Mucosa of descending colon (tissue), 3 donors: ENCODE measurements at regions not wholly inside any gene's neighbourhood (a gene's known extent, or its start where the extent isn't known, plus 50 kb on each side); places are given as distances from the start of the nearest gene placed in this dataset.

Source experiments
- ATAC-seq: fragments of 200-7000 bp; cut with Tn5 transposase; one replicate; pipeline ENCODE4 v1.9.1; 2020; ENCODE audit warnings: mild to moderate bottlenecking, moderate library complexity
- DNase-seq, 3 donors: peaks; one replicate each; pipeline ENCODE4 v3.0.0-alpha.2; 2020
- H3K36me3 ChIP-seq: fragments of 200-600 bp; one replicate; pipeline ENCODE4 v1.8.0; 2021; ENCODE audit warnings: low read depth, mild to moderate bottlenecking
- H3K4me1 ChIP-seq: fragments of 200-600 bp; one replicate; pipeline ENCODE4 v1.8.0; 2021; ENCODE audit warnings: low read depth, mild to moderate bottlenecking
- H3K4me3 ChIP-seq: fragments of 200-600 bp; one replicate; pipeline ENCODE4 v1.8.0; 2021; ENCODE audit warnings: mild to moderate bottlenecking
- H3K9me3 ChIP-seq: fragments of 200-600 bp; one replicate; pipeline ENCODE4 v1.8.0; 2021; ENCODE audit warnings: mild to moderate bottlenecking
- intact Hi-C, 2 donors: fragments of 100-400 bp; cut with DNase I in 1 of 2; cut with micrococcal nuclease in 1 of 2; formaldehyde crosslinking; loops; one replicate each; pipeline versions ENCODE4 v1.11.0 to v1.11.1; 2022; cut with DNase I, micrococcal nuclease
- TF ChIP-seq, protein P1 (sequence below): fragments of 200-600 bp; IDR thresholded peaks from one replicate; pipeline ENCODE4 v1.8.0; 2022; ENCODE audit warnings: antibody characterized with exemption, mild to moderate bottlenecking
- donor health status: DM: no; HTN: no; CAD: no; lungs with moderate emphysema.
- donor health status: DM: no; HTN: no; CAD: no.
- donor health status: DM: no; HTN: yes; CAD: no.

DNA sequence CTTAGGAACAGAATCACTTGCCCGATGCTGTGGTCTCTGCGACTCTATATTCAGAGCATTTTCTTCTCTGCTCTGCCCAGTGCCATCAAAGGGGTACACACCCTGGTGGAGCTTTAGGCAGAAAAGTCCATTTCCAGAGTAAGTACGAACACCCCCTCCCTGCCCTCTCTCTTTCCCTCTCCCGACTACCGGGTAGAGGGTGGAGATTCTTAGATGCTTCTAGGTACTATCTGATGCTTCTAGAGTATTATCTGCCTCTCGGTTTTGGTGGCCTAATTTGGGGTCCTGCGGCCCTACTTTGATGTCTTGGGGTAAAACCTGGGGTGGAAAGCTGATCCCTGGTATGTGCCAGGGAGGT lies 245.4 kb upstream of the SOX4 start:
- H3K9me3 ChIP-seq = no peaks in the 10 kb centered on the region
- intact Hi-C loops = no loop called here
- TF ChIP-seq, protein P1, sequence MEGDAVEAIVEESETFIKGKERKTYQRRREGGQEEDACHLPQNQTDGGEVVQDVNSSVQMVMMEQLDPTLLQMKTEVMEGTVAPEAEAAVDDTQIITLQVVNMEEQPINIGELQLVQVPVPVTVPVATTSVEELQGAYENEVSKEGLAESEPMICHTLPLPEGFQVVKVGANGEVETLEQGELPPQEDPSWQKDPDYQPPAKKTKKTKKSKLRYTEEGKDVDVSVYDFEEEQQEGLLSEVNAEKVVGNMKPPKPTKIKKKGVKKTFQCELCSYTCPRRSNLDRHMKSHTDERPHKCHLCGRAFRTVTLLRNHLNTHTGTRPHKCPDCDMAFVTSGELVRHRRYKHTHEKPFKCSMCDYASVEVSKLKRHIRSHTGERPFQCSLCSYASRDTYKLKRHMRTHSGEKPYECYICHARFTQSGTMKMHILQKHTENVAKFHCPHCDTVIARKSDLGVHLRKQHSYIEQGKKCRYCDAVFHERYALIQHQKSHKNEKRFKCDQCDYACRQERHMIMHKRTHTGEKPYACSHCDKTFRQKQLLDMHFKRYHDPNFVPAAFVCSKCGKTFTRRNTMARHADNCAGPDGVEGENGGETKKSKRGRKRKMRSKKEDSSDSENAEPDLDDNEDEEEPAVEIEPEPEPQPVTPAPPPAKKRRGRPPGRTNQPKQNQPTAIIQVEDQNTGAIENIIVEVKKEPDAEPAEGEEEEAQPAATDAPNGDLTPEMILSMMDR = no peak
- H3K4me1 ChIP-seq = no peaks in the 10 kb centered on the region
- H3K36me3 ChIP-seq = no peaks in the 10 kb centered on the region
- no peak overlapping the region for H3K4me3 ChIP-seq
- no peak for DNase-seq
- no peak for ATAC-seq

DNA sequence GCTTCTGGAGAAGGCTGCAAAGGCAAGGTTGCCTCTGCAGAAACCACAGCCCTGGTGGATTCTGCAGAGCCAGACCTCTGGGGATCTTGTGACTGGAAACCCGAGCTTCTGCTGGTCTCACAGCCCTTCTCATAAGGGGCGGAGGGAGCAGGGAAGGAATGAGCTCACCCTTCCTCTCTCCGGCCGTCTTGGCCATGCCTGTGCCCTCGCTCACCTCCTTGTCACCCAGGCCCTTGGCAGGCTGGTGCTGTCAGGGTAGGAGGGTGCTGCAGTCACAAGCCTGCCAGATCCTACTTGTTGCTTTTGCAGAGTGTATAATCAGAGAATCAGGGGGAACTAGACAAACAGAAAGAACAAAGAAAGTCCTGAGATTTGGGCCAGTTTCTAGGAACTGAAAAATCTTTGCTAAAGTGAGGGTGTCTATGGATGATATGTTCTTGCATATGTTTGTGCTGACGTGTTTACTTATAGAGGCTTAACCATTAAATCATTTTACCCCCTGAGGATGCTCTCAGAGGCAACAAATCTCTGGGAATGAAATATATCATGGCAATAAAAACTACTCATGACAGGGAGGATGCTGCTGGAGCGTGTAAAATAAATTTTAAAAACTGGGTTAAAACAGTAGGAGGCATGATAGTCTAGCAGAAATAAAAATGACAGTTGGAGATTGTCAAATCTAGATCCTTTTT lies 244.9 kb upstream of the SOX4 start:
- DNase-seq = no peak
- Histone ChIP-seq H3K36me3 (no peaks in the 10 kb centered on the region), H3K4me1 (no peaks in the 10 kb centered on the region), H3K9me3 (no peaks in the 10 kb centered on the region), H3K4me3 (no peak overlapping the region)
- ATAC-seq = no peak
- TF ChIP-seq, protein P1 = no peak
- intact Hi-C loops = no loop called here

DNA sequence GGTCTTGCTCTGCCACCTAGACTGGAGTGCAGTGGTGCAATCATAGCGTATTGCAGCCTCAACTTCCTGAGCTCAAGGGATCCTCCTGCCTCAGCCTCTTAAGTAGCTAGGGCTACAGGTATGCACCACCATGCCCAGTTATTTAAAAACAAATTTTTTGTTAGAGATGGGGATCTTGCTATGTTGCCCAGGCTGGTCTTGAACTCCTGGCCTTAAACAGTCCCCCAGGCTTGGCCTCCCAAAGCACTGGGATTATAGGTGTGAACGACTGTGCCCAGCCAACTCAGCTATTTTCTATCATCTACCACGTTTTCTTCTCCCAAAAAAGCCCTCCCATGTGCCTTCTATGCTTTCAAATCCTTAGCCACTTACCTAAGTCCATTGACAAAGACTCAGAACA lies 243.7 kb upstream of the SOX4 start:
- ATAC-seq (no peak), DNase-seq (no peak)
- intact Hi-C loops = no loop called here
- Histone ChIP-seq H3K4me3 (no peak overlapping the region), H3K36me3 (no peaks in the 10 kb centered on the region), H3K9me3 (no peaks in the 10 kb centered on the region), H3K4me1 (no peaks in the 10 kb centered on the region)
- TF ChIP-seq, protein P1 = no peak

DNA sequence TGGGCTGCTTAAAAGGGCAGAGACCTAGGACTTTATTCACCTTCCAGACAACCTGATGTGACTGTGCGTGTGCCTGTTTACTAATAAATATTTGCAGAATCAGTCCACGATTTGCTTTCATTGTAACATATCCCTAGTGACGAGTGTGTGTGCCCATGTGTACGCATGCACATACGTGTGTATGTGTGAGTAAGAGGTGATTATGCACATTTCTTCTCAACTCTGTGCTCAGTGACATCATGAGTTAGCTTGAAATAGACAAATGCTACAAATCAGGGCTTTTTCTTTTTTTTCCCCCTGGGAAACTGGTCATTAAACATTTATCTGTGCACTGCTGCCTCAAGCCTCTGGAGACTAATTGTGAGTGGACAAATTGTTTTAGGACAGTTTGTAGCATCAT lies 242.6 kb upstream of the SOX4 start:
- H3K36me3 ChIP-seq = no peaks in the 10 kb centered on the region
- no peak overlapping the region for H3K4me3 ChIP-seq
- intact Hi-C loops = no loop called here
- TF ChIP-seq, protein P1 = no peak
- ATAC-seq (no peak), DNase-seq (no peak)
- H3K9me3 ChIP-seq = no peaks in the 10 kb centered on the region
- H3K4me1 ChIP-seq = no peaks in the 10 kb centered on the region

DNA sequence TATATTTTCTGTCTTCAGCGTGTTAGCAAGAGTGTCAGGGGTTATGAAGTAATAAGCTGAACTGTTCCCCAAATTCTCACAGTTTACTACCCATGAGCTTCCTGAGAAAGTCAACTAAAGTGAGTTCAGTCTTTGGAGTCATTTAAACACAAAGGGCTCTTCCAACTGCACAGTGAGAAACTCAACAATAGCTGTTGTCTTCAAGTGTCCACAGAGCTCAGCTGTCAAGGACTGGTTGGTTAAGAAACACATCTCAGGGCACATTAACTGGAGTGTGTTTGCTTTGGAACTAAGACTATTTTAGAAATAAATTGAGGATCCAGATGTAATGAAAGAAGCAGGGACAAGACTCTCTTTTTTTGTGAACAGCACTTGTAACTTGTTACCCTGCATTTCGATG lies 241.4 kb upstream of the SOX4 start:
- intact Hi-C loops = no loop called here
- no peak for ATAC-seq
- TF ChIP-seq, protein P1 = no peak

DNA sequence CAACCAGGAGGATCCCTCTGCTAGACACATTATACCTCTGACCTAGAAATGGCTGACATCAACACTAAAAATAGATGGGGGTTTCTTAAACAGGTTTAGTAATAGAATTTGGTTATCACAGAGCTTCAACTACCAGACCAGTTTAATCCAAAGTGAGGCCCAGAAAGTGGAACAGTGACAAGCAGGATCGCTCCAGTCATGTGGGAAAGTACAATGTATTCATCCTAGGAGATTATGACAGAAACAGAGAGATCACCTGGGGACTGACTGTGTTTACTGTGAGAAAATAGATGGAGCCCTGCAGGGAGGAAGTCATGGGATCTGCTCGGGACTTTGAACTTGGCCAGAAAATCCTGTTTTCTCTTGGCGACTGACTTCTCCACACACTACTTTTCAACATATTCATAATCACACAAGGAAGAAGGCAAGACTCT lies 238.7 kb upstream of the SOX4 start:
- ATAC-seq (peak; percentile 79), DNase-seq (peak in 1 of 3 donors; percentile 61)
- intact Hi-C loops = no loop called here
- Histone ChIP-seq H3K36me3 (no peaks in the 10 kb centered on the region), H3K9me3 (no peaks in the 10 kb centered on the region), H3K4me1 (no peaks in the 10 kb centered on the region), H3K4me3 (no peak overlapping the region)
- TF ChIP-seq, protein P1 = no peak

More for the DNA sequence above, 241.4 kb upstream of the SOX4 start:
- no peak overlapping the region for H3K4me3 ChIP-seq
- DNase-seq = no peak
- H3K4me1 ChIP-seq = no peaks in the 10 kb centered on the region
- no peaks in the 10 kb centered on the region for H3K36me3 ChIP-seq
- no peaks in the 10 kb centered on the region for H3K9me3 ChIP-seq
